HepG2 (cell line): ENCODE measurements at regions not wholly inside any gene's neighbourhood (a gene's known extent, or its start where the extent isn't known, plus 50 kb on each side); places are given as distances from the start of the nearest gene placed in this dataset.

Experiments
- ATAC-seq: fragments of 200-7000 bp; cut with Tn5 transposase; 3 replicates; pipeline ENCODE4 v1.9.1; 2020; ENCODE audit warnings: mild to moderate bottlenecking, moderate library complexity
- BruUV-seq: library from RNA; stranded (reverse); fragments of 400-500 nt; replicated peaks from 2 replicates; lab custom pipeline; 2021; lab: Mats Ljungman, UMichigan
- CTCF ChIA-PET: fragments of 300-600 bp; formaldehyde crosslinking; extraction: SDS; loops from one replicate; lab custom pipeline; 2021; ENCODE audit warnings: low total read pairs, inconsistent platforms, low intra/inter-chr PET ratio; lab: Yijun Ruan, JAX
- POLR2A ChIA-PET: fragments of 350-600 bp; sonication (Branson Sonifier 250); formaldehyde crosslinking; loops from one replicate; lab custom pipeline; 2020; ENCODE audit warnings: antibody characterized with exemption, inconsistent platforms; lab: Yijun Ruan, JAX
- DNase-seq: peaks from one replicate; pipeline ENCODE4 v3.0.0-alpha.2; 2015; ENCODE audit warnings: low spot score
- FAIRE-seq: peaks from 3 replicates; lab custom pipeline; 2011; peaks lifted over from hg19 to GRCh38; lab: Jason Lieb, UNC
- H2AFZ ChIP-seq: one replicate; pipeline ENCODE4 v1.6.1; 2011; ENCODE audit warnings: low read length, inconsistent platforms
- H3K27ac ChIP-seq: fragments of 300-600 bp; 3 replicates; pipeline ENCODE4 v1.8.0; 2011; ENCODE audit warnings: mixed run types, mild to moderate bottlenecking, mixed read lengths, low read length, inconsistent platforms; ENCODE audit not compliant: insufficient read depth; ENCODE audit errors: extremely low read length
- H3K27me3 ChIP-seq, 2 experiments: fragments of 200-600 bp in 1 of 2; 2 replicates in 1 of 2; 3 replicates in 1 of 2; pipeline versions ENCODE4 v1.6.0 to v1.8.0; 2011; ENCODE audit warnings: low read length in 2 of 2, mild to moderate bottlenecking in 2 of 2, moderate library complexity in 2 of 2, inconsistent platforms in 1 of 2; ENCODE audit not compliant: insufficient read depth in 2 of 2, control insufficient read depth in 1 of 2
- H3K36me3 ChIP-seq, 2 experiments: fragments of 200-600 bp in 1 of 2; replicated peaks in 1 of 2; 2 replicates in 1 of 2; 3 replicates in 1 of 2; pipeline versions ENCODE4 v1.5.1 to v1.8.0; 2011; ENCODE audit warnings: low read length in 2 of 2, inconsistent platforms in 1 of 2; ENCODE audit not compliant: insufficient read depth in 2 of 2, control insufficient read depth in 1 of 2
- H3K4me1 ChIP-seq: 2 replicates; pipeline ENCODE4 v1.5.1; 2012; ENCODE audit warnings: low read length, inconsistent platforms; ENCODE audit not compliant: insufficient read depth
- H3K4me2 ChIP-seq: 2 replicates; pipeline ENCODE4 v1.6.0; 2011; ENCODE audit warnings: low read depth, low read length, inconsistent platforms
- H3K4me3 ChIP-seq, 3 experiments: fragments of 200-600 bp in 1 of 3; sonication (generic), shearing (Covaris generic) in 1 of 3; replicated peaks in 1 of 3; 2 replicates each; pipeline ENCODE4 v1.5.1; 2011 to 2016; ENCODE audit warnings: low read length in 3 of 3, inconsistent platforms in 2 of 3, low read depth in 2 of 3, mild to moderate bottlenecking in 2 of 3, control low read depth in 1 of 3, mixed read lengths in 1 of 3; ENCODE audit not compliant: insufficient read depth in 1 of 3
- H3K79me2 ChIP-seq: one replicate; pipeline ENCODE4 v1.6.1; 2011; ENCODE audit warnings: low read length, inconsistent platforms; ENCODE audit not compliant: insufficient read depth
- H3K9ac ChIP-seq: 2 replicates; pipeline ENCODE4 v1.6.0; 2011; ENCODE audit warnings: mild to moderate bottlenecking, low read depth, low read length, inconsistent platforms; ENCODE audit not compliant: insufficient read depth
- H3K9me3 ChIP-seq: 2 replicates; pipeline ENCODE4 v1.5.1; 2012; ENCODE audit warnings: mild to moderate bottlenecking, low read length
- H4K20me1 ChIP-seq: 2 replicates; pipeline ENCODE4 v1.6.0; 2011; ENCODE audit warnings: inconsistent platforms, mild to moderate bottlenecking, low read length, moderate library complexity; ENCODE audit not compliant: insufficient read depth
- ATF6 ChIP-seq: sonication (generic); formaldehyde crosslinking; conservative IDR thresholded peaks from 2 replicates; pipeline ENCODE4 v1.4.0; 2020; ENCODE audit warnings: missing genetic modification reagents
- ZNF691 ChIP-seq: sonication (generic); formaldehyde crosslinking; IDR thresholded peaks from 2 replicates; pipeline ENCODE4 v1.4.0; 2020; ENCODE audit warnings: missing genetic modification reagents, low read depth, mild to moderate bottlenecking, borderline replicate concordance
- ZNF724P ChIP-seq: sonication (generic); formaldehyde crosslinking; IDR thresholded peaks from 2 replicates; pipeline ENCODE4 v1.8.0; 2022; ENCODE audit warnings: missing genetic modification reagents, borderline replicate concordance
- ZNF761 ChIP-seq: sonication (generic); formaldehyde crosslinking; conservative IDR thresholded peaks from 2 replicates; pipeline ENCODE4 v1.4.0; 2020; ENCODE audit warnings: mild to moderate bottlenecking, missing genetic modification reagents
- WGBS: methylation state at CpG from one replicate; pipeline ENCODE4 v1.1.6; 2017; ENCODE audit warnings: low lambda C conversion rate; 5-methylcytosine and 5-hydroxymethylcytosine counted together
- in situ Hi-C: cut with HindIII; loops from 2 replicates; pipeline ENCODE4 v1.10.0; 2017; ENCODE audit warnings: low pct_unique_long_range_greater_than_20kb; ENCODE audit not compliant: extremely low pct_ligation_motif_present
- intact Hi-C: fragments of 100-400 bp; cut with micrococcal nuclease; formaldehyde crosslinking; loops from one replicate; pipeline ENCODE4 v1.10.0; 2022; ENCODE audit not compliant: unreplicated experiment
- TF ChIP-seq, protein P1 (sequence below): sonication (generic); formaldehyde crosslinking; IDR thresholded peaks from 2 replicates; pipeline ENCODE4 v1.5.0; 2020; ENCODE audit warnings: missing genetic modification reagents

GRCh38 chr5:97489010-97489840 lies 306.2 kb upstream of the RIOK2 start:
- Histone ChIP-seq H3K9ac (no peak overlapping the region), H3K27me3 (no peaks in the 10 kb centered on the region; a peak in 1 of 5 replicates), H2AFZ (no peak overlapping the region), H3K4me1 (no peaks in the 10 kb centered on the region), H3K4me2 (no peak overlapping the region), H3K36me3 (no peaks in the 10 kb centered on the region), H3K79me2 (no peaks in the 10 kb centered on the region), H3K27ac (no peak overlapping the region), H3K4me3 (no peak overlapping the region), H4K20me1 (no peaks in the 10 kb centered on the region), H3K9me3 (no peaks in the 10 kb centered on the region)
- FAIRE-seq (no peak), ATAC-seq (no peak), DNase-seq (no peak)
- 6% methylated on average over 3 of the region's 8 CpGs for WGBS
- intact Hi-C loops (no loop called here), in situ Hi-C loops (no loop called here)
- POLR2A ChIA-PET: no interaction called here
- no TSS peak for BruUV-seq
- TF ChIP-seq ZNF724P (CRISPR knock-in tag) (no peak), ZNF691 (no peak), ZNF761 (no peak)
- TF ChIP-seq, protein P1, sequence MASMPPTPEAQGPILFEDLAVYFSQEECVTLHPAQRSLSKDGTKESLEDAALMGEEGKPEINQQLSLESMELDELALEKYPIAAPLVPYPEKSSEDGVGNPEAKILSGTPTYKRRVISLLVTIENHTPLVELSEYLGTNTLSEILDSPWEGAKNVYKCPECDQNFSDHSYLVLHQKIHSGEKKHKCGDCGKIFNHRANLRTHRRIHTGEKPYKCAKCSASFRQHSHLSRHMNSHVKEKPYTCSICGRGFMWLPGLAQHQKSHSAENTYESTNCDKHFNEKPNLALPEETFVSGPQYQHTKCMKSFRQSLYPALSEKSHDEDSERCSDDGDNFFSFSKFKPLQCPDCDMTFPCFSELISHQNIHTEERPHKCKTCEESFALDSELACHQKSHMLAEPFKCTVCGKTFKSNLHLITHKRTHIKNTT (CRISPR knock-in tag): no peak
- CTCF ChIA-PET: no interaction called here

DNA sequence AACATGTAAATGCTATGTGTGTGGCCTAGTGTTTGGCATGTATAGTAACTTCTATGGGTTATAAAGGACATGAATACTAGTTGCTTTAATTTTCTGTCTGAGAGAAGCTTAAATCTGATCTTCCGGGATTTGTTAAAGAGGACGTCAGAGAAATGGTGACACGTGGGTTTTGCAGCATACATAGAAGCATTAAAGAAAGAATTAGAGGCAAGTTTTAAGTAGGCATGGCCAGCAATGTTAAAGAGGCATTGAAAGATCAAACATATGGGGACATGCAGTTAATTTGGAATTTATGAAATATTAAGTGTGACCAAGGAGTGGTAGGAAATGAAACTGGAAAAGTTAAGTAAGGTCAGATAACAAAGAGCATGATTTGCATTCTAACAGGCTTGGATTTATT lies 311.4 kb upstream of the RIOK2 start:
- Histone ChIP-seq H3K4me2 (no peak overlapping the region), H3K4me1 (no peaks in the 10 kb centered on the region), H4K20me1 (no peaks in the 10 kb centered on the region), H2AFZ (no peak overlapping the region), H3K9ac (no peak overlapping the region), H3K79me2 (no peaks in the 10 kb centered on the region), H3K4me3 (no peak overlapping the region), H3K27ac (no peak overlapping the region), H3K36me3 (no peaks in the 10 kb centered on the region), H3K9me3 (no peaks in the 10 kb centered on the region), H3K27me3 (no peaks in the 10 kb centered on the region; a peak in 1 of 5 replicates)
- FAIRE-seq (no peak), ATAC-seq (no peak), DNase-seq (no peak)
- BruUV-seq: no TSS peak
- POLR2A ChIA-PET: no interaction called here
- in situ Hi-C loops: no loop called here
- intact Hi-C loops: no loop called here
- CTCF ChIA-PET: no interaction called here
- TF ChIP-seq ATF6: no peak
- WGBS: under 1% methylated on average over 3 of the region's 3 CpGs
